HG03378 (cell line): ENCODE measurements at regions not wholly inside any gene's neighbourhood (a gene's known extent, or its start where the extent isn't known, plus 50 kb on each side); places are given as distances from the start of the nearest gene placed in this dataset.

Experiments used
- ATAC-seq: cut with Tn5 transposase; IDR thresholded peaks from one replicate; pipeline ENCODE4 v1.9.1; 2021; ENCODE audit warnings: mild to moderate bottlenecking, moderate library complexity; ENCODE audit not compliant: unreplicated experiment

DNA sequence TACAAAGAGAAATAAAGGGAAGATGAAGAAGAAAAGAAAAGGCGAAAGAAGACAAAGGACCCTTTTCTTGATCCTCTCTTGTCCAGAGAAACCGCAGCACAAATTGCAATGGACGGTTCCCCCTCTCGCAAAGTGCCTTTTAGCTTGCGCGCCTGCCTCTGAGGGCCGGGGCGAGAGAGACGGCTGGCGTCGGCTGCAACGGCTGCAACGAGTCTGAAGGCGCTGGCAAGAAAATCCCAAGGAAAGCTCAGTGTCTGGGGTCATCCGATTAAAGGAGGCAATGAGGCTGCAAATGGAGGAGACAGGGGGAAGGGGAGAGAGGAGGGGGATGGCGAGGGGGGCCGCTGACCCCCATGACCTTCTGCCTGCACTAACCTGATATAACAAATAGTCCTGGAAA is 671.5 kb downstream of the MED13L start:
- no peak for ATAC-seq

DNA sequence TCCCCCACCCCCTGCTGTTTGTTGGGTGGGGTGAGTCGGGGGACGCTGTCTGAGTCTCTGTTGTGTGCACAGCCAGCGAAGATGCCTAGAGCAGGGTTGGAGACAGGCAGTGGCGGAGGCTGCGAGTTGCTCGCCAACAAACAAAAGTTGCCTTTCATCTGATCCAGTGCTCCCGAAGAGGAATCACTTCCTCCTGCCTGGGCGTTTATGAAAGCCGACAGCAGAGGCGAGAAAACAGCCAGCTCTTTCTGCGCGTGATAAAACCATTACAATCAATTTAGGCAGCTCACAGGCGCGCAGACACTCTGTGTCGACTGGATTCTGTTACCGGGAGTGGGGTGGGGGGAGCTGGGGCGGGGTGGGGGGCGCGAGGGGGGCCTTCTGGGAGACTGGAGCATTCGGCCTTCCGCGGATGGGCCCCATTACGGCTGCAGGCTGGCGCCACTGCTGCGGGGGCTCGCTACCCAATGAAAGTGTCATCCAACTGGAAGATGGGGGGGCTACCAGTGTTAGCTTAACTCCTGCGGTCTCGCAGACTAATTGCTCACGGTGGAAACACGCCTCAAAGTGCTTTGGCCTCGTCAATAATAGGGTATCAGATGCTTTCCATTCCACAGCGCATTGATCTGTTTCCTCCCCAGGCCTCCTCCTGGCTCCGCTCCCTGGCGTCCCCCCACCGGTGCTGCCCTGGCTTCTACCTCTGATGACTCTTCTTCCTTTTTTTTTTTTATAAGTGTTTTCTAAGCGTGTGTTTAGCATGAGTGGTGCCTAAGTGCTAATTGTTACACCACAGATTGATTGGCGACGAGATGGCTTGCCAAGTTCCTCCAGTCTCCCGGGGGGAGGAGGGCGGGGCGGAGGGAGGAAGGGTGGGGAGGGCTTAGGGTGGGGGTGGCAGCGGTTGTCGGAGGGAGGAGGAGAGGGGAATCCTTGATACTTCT is 678.4 kb downstream of the MED13L start:
- ATAC-seq = no peak

DNA sequence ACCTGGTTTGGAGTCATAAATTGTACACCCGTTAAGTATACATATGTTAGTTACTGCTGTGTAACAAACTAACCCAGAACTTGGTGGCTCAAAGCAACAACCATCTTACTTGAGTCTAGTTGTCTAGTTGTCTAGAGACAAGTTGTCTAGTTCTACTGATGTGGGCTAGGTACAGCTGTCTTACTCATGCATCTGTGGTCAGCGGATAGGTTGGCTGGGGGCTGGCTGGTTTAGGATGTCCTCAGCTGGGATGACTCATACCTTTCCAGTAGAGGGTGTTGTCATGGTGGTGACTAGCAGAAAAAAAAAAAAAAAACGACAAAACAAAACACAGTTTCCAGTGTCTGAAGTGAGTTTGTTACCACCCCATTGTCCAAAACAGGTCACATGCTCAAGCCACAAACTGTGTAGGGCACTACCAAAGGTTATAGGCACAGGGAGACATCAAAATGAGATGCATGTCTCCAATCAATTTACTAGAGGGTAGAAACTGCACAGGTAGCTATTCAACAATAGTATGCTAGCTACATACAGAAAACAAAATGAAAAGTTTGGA is 680.3 kb downstream of the MED13L start:
- ATAC-seq = no peak

DNA sequence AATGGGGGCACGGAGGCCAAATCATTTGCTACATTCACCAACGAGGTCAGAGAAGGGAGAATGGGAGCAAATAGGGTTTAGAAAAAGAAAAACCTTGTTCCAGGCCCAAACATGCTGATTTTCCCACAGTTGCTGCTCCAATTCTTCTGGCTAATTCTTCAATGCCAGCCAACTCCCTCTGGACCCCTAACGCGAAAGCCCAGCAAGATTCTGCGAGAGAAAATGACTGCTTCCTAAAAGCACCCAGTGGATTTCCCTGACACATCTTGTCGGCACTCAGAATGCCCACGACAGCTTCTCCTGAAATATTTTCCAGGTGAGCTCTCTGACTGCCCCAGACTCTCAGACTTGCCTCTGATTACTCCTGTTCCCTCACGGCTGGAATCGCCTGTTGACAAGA is 689.4 kb downstream of the MED13L start:
- ATAC-seq = no peak

DNA sequence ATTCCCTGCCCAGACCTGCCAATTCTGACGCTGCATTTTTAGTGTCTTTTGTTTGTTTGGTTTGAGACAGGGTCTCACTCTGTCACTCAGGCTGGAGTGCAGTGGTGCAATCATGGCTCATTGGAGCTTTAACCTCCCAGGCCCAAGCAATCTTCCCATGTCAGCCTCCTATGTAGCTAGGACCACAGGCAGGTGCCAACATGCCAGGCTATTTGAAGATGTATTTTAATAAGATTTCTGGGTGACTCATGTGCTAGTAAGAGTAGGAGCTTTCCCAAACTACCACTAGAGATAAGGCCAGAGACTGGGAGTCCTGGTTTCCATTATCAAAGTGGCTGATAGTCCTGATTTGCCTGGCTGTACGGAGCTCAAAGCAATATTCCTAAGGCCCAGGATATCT is 693.3 kb downstream of the MED13L start:
- no peak for ATAC-seq

DNA sequence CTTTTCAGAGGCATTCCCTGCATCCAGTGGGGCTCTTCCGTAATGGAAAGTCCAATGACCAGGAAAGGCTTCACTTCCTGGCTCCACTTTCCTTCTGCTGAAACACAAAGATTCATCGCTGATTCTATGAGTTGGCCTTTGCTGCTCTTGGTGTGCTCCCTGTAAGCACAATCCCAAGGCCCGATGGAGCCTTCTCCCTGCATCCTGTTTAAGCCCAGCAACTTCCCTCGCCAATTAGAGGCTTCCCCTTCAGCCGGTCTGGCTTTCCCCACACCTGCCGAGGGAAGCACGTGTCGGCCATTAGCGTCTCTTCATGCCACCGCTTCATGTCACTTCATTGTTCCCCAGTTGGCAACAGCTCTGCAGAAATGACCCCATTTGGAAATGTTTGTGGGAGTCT is 693.9 kb downstream of the MED13L start:
- no peak for ATAC-seq

DNA sequence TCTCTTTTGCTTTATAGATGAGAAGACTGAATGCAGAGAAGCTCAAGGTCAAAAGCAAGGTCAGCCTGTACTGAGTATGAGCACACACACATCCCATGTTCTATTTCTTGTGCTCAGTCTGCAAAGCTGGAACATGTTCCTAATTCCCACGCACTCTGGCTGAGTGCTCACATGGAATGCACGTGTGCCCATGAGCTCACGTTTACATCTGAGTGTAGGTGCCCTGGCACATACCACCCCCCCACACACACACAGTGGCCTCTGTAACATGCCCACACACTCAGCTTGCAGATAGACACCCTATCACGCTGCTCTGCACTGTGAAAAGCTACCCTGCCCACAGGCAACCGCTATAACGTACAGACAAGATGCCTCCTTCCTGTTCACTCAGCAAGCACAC is 700.1 kb downstream of the MED13L start:
- no peak for ATAC-seq

DNA sequence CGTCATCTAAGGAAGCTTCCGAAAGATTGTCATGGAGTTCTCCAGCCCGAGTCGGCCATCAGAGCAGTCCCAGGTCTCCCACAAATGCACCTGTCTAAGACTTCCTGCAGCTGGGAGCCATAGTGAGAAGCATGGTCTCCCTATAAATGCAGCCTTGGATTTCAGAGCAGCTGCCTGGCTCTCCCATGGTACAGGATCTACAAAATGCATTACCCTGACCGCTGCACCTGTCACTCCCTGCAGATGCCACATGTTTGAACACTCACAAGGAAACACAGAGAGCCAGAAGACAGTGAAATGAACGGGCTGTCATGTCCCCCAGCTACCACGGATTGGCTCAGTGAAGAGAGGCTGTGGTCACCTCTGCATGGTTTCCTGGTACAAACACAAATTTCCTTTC is 702.7 kb downstream of the MED13L start:
- ATAC-seq = no peak

DNA sequence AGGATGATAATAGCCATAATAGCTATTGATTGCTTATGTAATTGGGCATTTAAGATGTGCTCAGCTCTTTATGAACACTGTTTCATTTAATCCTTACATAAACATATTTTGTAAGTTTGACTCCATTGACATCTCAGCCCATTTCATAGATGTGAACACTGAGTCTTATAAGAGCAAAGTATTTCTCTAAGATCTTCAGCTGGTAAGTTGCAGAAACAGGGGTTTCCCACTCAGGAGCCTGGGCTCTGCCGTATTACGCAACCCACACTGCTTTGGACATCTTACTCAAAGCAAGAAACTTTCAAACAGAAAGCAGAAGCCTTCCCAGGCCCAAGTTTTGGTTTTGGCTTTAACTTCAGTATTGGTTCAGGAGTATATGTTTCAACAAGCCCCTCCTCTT is 705.1 kb downstream of the MED13L start:
- ATAC-seq = peak; percentile 87

DNA sequence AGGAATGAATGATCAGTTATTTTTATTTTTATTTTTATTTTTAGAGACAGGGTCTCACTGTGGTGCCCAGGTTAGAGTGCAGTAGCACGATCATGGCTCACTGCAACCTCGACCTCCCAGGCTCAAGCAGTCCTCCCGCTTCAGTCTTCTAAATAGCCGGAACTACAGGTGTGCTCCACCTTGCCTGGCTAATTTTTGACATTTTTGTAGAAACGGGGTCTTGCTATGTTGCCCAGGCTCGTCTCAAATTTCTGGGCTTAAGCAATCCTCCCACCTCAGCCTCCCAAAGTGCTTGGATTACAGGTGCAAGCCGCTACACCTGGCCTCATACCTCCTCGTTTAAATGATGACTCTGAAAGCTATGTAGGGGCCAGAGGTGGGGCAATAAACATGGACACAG is 706.0 kb downstream of the MED13L start:
- ATAC-seq = no peak

DNA sequence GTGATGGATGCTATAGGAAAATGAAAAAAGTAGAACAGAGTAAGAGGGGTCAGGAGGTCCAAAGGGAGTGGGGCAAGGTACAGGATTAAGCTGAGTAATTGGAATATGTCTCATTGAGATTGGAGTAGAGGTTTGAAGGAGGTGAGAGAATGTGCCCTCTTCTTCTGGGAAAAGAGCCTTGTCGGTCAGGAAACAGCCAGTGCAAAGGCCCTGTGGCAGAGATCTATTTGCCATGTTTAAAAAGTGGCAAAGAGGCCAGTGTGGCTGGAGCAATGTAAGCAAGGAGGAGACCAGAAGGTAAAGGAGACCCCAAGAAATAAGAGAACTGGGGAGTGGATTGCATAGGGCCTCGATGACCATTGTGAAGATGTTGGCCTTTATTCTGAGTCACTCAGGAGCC is 706.5 kb downstream of the MED13L start:
- ATAC-seq = no peak

DNA sequence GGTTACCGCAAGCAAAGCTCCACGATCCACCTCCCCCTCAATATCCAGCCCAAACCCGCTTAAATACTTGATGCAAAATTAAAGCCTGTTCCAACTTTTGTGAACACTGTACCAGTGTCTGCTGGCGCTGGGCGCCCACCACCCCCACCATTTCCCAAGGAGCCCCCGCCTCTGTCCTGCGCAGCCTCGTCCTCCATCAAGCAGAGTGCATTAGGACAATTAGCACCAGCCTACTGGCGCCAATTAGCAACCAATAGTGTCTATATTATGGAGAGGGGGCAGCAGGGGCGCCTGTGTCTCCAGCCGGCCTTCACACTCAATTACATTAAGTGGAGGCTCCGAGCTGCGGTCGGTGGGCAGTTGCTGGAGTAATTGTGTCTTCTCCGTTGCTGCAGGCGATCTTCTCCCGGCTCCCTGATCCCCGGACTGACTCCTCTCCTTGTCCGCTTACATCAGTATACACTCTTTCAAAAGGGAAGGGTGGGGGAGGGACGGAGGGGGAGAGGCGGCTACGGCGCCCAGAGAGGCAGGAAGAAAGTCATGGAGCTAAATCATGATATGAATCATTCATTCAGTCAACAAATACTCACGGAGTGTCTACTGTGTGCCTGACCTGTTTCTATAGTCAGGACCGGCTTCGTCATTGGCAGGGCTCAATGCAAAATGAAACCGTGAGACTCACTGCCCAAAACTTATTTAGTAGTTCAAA is 707.3 kb downstream of the MED13L start:
- no peak for ATAC-seq

DNA sequence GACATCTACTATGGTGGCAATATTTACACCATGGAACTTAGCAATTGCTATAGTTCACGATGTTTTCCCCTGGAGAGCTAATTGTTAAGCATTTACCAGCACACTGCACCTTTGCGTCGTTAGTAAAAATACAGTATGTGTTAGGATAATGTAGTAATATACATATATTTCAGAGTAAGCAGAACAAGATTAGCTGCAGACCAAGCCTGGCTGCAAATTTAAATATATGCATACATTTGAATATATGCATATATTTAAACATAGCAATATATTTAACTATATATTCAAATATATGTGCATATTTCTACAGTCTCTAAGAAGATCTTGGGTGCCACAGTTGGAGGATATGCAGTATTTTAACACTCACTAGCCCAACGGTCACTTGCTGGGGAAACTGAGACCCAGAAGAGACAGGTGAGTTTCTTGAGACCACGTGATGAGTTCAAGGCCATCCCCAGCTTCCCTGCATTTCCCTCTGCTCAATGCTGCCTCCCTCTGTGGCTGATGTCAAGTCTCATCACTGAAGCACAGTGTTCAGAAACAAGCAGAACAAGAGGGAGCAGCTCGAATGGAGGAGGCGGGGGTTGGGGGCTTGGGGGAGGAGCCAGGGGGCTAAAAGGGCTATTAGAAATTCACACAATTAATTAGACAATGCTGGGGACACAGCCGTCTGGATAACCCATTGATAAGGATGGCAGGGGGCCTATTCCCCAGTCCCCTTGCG is 708.0 kb downstream of the MED13L start:
- no peak for ATAC-seq

DNA sequence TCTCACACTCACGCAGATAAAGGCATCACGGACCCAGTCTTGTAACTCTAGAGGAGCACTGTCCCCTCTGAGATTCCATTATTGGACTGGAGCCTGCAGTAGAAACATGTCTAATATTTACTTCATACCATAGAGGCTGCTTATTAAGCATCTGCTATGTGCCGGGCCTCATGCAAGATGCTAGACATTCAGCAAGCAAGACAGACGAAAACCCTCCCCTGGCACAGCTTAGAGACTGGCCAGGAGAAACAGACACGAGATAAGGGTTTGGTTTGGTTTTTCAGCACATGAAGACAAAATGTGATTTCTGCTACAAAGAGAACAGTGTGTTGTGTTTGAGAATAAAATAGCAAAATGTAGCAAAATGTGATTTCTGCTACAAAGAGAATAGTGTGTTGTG is 719.2 kb downstream of the MED13L start:
- ATAC-seq = no peak

DNA sequence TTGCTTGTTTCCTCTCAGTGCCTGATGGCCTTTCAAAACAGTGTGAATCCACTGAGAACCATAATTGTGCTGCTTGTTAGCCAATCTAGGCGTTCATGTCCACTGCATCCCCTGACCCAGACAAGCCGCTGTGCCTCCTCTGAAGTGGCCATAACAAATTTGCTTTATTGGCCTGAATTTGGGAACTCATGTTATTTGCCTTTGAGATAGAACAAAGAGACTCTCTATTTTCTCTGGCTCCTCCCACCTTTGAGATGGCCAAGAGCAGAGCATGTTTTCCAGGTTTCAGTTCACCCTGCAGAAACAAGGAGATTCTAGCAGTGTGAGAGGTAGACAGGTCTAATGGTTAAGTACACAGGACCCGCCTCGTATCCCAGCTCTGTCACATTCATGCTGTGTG is 723.9 kb downstream of the MED13L start:
- ATAC-seq = no peak

DNA sequence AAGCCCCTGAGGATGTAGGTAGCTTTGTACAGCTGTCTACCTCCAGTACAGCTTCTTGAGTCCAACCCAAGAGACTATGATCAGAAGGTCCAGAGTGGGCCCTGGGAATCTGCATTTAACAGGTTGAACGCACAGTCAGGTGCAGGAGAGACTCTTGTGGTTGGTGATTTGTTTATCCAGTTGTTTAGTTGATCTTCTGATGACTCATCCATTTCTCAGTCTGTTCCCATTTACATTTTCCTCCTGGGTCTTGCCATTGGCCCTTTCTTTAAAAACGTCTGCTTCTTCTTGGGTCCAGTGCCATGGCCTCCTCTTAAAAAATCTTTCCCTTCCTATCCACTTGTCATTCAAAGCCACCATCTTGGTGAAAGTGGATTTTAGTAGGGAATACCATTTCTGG is 734.2 kb downstream of the MED13L start:
- no peak for ATAC-seq

DNA sequence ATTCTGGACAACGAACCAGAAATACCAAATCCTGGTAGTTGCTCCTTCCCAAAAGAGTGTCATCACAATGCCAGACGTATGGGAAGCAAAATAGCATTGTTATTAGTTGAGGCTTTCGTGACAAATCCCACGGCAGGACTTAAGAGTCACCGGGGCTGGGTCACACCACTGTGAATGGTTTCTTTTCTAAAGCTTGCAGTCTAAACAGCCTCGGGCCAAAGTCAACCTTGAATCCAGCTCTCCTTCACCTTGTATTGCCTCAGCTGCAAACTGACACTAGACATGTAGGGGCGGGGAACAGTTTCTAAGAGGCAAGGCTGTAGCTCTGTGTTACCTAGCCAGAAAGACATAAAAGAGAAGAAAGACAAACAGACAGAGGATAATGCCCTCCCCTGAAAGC is 734.8 kb downstream of the MED13L start:
- no peak for ATAC-seq

DNA sequence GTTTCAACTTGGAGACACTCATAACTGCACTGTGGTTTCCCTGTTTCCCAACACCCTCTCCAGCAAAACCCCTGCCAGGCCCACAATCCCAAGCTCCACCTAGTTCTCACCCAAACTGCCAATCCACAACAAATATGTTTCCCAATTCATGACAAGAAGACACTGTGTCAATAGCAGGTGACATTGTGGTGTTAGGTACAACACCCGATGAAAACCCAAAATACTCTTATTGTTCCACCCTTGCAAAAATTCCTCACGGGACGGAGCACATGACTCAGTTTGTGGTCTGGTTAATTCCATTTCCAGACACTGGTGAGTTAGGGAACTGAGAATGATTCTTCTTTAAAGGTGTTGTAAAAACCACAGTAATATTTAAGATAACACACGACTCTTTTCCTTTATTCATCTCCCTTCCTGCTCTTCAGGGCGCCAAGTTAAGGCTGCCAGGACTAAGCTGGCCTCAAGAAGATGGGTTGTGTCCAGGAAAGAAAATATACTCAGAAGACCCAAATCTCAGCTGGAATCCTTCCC is 735.5 kb downstream of the MED13L start:
- no peak for ATAC-seq

DNA sequence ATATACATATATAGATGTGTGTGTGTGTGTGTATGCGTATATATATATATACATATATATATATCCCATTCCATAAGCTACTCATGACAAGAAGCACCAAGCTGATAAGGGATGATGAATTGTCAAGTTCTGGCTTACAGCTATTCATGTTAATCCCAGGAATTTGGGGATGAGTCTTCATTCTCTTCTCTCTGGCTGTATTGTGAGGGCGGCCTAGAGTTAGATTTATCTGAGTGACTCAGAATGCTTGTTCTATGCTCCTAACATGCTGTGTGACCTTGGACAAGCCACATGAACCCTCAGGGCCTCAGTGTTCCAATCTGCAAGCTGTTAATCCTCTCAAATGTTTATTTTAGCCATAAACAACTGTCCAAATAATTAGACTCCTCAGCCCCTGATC is 749.0 kb downstream of the MED13L start:
- no peak for ATAC-seq

DNA sequence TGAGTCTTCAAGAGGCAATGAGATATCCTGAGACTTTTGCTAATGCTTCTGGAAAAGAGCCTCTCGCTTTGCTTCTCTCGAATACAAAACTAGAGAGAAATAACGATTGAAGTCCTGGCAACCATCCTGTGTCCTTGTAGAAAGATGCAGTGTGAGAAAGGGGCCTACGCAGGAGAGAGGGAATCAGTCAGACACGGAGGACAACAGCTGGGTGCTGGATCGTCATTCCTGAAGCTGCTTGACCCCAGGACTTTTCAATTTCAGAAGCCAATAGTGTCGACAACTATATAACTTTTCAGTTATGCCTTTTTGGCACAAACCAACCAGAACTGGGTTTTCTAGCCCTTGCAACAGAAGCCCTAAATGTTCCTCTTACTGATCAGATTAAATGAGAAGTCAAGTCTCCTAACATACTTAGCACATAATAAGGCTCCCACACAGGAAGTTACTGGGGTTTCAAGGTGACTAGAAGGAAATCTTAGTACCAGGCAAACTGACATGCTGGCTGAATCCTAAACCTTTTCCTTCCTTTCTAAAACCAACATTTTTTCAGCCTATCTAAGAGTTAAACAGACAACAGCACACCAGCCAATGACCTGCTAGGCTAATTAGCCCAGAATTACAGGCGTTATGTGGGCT is 755.6 kb downstream of the MED13L start:
- ATAC-seq = no peak

DNA sequence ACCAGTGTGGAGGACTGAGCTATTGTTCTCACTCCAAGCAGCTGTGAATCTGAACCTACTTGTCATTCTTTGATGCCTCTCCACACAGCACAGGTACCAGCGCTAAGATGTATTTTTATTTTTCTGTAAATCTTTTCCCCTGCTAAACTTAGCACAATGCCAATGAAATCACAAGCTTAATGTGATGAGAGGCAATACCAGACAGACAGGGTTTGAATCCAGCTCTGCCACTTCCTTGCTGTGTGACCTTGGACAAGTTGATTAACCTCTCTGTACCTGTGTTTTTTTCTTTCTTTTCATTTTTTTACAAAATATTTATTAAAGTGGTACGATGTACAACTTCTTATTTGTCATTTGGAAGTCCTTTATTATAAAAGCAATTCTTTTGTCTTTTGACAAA is 757.6 kb downstream of the MED13L start:
- no peak for ATAC-seq
